Stimulated activated CD8-positive, alpha-beta memory T cell treated with anti-CD3 and anti-CD28 coated beads, Interleukin-15, amount 100 ng/mL, for 1 hour (primary cell): ENCODE measurements at regions not wholly inside any gene's neighbourhood (a gene's known extent, or its start where the extent isn't known, plus 50 kb on each side); places are given as distances from the start of the nearest gene placed in this dataset.
"Not testable (repeated sequence)": the region's sequence is repeated elsewhere in the genome, so short reads cannot be mapped to it uniquely, and the experiment has no call there.

Source experiments
- DNase-seq: peaks from one replicate; pipeline ENCODE4 v3.0.0-alpha.2; 2020; ENCODE audit warnings: low read depth

DNA sequence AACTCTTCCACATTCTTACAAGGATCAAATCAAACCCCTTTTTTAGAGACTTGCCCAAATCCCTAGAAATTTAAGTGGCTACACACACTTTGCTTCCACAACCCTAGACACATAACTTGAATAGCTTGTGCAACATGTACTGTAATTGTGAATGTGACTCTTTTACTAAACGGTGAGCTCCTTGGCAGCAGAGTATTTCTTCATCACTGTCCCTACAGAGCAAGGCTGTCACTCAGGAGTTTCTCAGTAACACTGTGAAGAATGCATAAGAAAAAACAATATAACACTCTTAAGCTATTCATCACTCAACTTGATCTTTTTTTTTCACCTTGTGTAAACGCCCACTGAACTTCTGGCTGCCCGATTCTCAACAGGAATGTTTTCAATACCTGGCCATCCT lies 53.8 kb upstream of the ADAMTS18 start:
- no peak for DNase-seq

DNA sequence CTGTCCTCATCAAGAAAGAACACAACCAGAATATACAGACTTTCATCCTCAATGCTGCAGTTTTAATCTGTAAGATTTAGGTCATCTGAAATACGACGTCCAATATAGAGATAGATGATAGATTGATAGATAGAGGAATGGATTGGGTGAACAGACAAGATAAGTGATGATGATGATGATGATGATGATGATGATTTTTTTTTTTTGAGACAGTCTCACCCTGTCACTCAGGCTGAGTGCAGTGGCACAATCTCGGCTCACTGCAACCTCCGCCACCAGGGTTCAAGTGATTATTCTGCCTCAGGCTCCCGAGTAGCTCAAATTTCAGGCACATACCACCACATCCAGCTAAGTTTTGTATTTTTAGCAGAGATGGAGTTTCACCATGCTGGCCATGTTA lies 56.3 kb upstream of the ADAMTS18 start:
- DNase-seq = no peak

- DNase-seq = no peak
These were observed 62.1 kb upstream of the ADAMTS18 start for GRCh38 chr16:77496934-77497333.

- no peak for DNase-seq
These were observed 64.8 kb upstream of the ADAMTS18 start for GRCh38 chr16:77499373-77500285.

DNA sequence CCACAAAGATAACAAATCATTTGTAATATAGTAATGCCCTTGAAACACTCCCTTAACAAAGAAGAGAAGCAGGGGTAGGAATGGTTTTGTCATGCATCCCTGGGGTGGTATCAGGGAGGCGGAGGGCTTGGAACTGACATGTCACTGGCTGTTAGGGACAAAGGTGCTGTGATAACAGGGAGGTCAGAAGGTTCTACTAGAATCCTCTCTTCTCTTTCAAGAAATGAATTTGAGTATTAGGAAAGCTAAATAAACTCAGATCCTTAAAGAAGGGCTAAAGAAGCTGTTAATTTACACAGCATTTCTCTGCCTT lies 65.4 kb upstream of the ADAMTS18 start:
- no peak for DNase-seq

GRCh38 chr16:77500934-77501664 lies 66.3 kb upstream of the ADAMTS18 start:
- DNase-seq = no peak

DNA sequence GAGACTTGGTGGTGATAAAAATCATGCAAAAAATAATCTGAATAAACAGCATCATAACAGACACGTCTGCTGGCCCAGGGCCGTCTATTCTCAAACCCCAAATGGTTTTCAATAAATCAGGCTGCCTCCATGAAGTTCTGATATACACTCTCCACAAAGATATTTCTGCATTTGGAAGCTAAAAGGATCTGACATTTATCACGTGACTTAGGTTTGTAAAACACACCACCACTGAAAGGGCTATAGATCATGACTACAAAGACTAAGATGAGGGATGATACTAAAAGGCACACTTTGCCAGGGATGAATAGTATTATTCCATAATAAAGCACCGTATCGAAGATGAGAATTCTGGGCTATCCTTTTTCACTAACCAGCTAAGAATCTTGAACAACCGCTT lies 67.6 kb upstream of the ADAMTS18 start:
- DNase-seq = no peak

DNA sequence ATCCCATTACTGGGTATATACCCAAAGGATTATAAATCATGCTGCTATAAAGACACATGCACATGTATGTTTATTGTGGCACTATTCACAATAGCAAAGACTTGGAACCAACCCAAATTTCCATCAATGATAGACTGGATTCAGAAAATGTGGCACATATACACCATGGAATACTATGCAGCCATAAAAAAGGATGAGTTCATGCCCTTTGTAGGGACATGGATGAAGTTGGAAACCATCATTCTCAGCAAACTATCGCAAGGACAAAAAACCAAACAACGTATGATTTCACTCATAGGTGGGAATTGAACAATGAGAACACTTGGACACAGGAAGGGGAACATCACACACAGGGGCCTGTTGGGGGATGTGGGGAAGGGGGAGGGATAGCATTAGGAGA lies 71.7 kb upstream of the ADAMTS18 start:
- not testable (repeated sequence) for DNase-seq

DNA sequence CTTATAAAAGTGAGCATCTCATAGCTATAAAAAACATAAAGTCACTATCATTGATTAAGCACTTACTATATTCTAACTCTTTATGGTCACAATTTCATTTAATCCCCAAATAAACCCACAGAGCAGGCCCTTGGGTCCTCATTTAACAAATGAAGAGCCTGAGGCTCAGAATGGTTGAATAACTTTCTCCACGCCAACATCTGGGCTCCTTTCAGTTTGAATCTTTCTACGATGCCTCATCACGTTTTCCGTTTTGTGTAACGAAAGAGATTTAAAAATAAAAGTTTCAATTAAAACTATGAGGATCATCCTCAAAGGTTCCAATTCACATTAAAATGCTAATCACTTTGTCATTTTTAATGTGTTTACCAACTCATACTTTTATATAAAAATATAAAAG lies 74.2 kb upstream of the ADAMTS18 start:
- DNase-seq = no peak

DNA sequence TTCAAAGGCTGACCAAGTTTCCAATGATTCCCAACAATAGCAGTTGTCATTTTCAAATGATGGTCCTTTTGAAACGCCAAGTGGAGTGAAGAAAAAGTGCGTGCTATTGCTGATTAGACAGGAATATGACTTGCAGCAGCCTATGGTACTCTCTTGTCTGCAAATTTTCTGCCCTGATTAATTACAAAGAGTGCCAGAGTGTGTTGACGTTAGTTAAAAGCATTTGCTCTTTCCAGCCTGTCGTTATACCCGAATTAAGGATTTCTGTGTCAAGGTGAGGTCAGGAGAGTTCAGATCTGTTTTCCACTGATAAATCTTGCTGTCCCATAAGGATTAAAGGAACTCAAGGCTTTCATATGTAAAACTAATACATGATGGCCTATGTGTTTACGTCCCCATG lies 75.0 kb upstream of the ADAMTS18 start:
- no peak for DNase-seq

DNA sequence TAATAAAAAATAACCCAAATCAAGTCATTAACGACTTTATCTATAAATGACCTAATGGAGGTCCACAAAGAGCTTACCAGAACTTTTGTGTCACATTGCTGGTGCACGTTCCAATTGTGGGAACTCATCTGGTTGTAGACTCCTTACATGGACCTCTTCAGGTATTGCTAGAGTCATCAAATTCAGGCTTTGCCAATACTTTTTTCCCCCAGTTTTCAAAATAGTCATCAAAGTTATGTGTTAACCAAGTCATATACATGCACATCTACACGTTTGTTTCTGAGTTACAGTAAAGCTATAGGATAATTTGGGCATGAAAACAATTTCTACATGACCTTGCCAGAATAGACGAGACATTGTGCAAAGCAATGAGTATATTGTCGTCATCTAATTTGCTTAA lies 76.2 kb upstream of the ADAMTS18 start:
- no peak for DNase-seq

DNA sequence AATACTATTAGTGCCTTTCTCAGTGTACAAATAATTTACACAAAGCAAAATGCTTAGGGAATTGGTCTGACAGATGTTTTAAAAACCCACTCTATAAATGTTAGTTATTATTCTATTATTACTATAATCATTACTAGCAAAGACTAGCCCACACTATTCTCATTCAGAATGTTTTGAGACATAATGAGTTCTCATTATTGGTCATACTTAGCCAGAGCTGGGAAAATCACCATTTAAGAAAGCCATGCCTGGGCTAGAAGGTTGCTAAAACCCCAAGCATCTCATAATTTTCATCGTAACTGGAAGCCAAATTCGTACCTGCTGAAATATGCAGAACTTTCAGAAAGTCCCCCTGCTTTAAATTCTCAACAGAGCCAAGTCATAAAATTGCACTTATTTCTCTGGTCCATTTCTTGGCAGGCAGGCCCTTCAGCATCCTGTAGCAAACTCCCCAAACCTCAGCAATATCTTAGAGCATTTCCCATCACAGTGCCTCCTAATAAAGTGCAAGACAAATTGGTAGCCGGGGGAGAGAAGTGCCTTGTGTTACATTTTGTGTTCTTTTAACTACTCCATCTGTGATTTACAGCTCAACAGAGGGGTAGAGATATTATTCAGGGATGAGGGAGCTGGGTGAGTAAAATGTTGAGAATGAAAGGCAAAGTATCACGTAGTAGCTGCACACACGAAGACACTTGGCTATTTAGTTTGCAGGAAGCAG lies 79.8 kb upstream of the ADAMTS18 start:
- DNase-seq = no peak

DNA sequence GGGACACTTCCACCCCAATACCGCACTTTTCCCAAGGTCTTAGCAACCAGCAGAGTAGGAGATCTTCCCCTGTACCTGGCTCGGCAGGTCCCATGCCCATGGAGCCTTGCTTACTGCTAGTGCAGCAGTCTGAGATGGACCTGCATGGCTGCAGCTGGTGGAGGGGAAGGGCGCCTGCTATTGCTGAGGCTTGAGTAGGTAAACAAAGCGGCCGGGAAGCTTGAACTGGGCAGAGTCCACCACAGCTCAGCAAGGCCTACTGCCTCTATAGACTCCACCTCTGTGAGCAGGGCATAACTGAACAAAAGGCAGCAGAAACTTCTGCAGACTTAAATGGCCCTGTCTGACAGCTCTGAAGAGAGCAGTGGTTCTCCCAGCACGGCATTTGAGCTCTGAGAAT lies 90.4 kb upstream of the ADAMTS18 start:
- DNase-seq = not testable (repeated sequence)

DNA sequence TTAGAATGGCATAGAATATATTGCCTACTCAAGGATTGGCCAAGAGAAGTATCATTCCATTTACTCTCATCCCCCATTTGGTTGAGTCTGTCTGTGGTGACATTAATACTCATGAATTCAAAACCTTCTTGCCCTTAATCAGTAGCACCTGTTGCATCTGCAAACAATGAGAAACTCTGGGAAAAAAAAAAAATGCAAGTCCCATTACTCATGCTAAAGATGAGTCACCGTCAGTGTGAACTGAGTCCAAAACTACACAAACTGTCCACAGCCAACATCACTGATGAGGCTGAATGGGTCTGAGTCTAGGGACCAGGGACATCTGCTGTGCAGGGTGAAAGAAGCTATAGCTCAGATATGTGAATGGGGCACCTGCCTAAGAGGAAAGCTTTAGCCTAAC lies 96.9 kb upstream of the ADAMTS18 start:
- DNase-seq = no peak

- no peak for DNase-seq
These were observed 102.0 kb upstream of the ADAMTS18 start for GRCh38 chr16:77536809-77537208.

- no peak for DNase-seq
These were observed 104.7 kb upstream of the ADAMTS18 start for GRCh38 chr16:77539421-77540034.

DNA sequence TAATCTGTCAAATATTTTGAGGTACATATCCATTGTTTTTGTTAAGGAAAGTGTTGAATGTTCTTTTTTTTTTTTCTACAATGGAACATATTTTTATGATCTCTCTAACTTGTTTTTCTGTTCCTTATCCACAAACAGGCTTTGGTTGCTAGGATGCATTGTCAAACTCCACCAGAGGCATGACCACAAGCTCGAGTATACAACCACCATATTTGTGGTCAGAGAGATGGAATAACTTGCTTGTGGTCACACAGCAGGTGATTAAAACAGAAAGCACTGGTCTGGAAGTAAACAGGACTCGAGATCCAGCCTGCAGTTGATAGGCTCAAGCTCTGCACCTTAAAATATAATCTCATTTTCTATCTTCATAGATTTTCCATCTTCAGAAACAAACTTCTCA lies 105.8 kb upstream of the ADAMTS18 start:
- DNase-seq = no peak

DNA sequence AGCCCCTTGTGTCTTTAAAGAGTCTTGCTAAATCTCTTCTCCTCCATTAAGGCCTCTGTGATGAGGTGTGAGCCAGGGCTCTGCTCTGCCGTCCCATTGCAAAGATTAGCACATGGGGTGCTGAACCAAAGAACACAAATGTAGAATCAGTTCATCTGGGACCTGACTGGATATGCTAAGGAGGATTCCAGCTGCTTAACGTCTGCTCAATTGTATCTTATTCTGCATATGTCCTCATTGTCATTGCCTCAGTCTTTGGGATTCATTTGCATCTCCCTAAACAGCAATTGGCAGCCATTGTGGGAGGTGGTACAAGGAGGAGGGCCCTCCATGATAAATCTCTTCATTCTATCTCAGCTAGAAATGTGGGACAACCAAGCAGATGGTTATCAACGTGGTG lies 106.3 kb upstream of the ADAMTS18 start:
- no peak for DNase-seq

- no peak for DNase-seq
These were observed 113.3 kb upstream of the ADAMTS18 start for GRCh38 chr16:77548151-77548550.

GRCh38 chr16:77548766-77549165 lies 113.9 kb upstream of the ADAMTS18 start:
- DNase-seq = no peak

DNA sequence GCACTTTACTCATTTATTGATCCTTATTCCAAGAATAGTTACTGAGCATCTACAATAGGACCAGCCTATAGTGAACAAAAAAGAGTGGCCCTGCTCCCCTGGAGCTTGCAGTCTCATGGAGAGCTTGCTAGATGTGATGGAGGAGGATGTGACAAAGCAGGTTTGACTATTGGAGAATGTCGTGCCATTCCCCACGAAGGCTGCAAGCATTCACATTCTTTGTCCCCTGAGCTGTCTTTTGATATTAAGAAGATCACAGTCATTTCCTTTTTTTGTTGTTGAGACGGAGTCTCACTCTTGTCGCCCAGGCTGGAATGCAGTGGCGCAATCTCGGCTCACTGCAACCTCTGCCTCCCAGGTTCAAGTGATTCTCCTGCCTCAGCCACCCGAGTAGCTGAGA lies 115.0 kb upstream of the ADAMTS18 start:
- DNase-seq = no peak

DNA sequence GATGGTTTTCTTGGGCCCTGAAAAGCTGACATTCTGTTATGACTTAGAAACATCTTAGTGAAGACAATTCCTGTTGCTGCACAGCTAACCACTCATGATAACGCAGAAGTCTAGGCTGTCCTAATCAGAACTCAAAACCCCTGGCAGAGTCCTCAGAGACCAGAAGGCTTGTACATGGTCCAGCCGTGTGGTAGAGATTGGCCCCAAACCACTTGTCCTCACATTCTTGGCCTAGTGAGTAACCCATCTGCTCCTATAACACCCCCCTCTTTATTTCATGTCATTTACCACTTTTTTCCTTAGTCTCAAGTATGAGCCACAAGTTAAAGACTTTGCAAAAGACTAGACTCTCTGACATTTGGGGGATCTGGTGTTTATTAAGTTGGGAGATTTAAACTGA lies 116.5 kb upstream of the ADAMTS18 start:
- DNase-seq = no peak

DNA sequence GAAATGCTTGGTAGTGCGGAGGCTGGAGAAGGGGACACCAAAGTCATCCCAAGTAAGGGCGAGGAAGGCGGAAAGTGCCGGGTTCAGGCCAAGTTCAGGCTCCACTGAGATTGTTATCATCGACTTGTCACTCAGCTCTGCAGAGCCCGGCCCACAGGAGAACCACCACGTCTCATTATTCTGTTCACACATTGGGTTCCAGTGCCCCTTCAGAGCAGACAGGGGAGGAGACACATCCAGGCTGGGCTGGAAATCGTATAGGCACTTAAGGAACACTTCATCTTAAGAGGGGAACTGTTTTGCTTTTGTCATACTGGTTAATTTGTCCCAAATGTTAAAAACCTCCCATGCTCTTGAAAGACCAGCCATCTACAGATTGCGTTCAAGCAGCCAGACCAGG lies 118.3 kb upstream of the ADAMTS18 start:
- DNase-seq = no peak
